ENCODE measurements at regions not wholly inside any gene's neighbourhood (a gene's known extent, or its start where the extent isn't known, plus 50 kb on each side); places are given as distances from the start of the nearest gene placed in this dataset.

DNA sequence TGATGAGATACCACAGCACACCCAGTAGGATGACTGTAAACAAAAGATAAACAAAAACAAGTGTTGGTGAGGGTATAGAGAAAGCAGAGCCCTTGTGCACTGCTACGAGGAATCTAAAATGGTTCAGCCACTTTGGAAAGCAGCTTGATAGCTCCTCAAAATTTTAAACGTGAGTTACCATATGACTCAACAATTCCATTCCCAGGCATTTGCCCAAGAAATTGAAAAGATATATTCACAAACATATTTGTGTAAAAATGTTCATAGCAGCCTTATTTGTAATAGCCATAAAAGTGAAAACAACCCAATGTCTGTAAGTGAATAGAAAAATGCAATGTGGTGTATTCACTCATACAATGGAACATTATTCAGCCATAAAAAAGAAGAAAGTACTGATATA is 141.0 kb upstream of the BTBD3 start:
- DNase-seq: no peak

DNA sequence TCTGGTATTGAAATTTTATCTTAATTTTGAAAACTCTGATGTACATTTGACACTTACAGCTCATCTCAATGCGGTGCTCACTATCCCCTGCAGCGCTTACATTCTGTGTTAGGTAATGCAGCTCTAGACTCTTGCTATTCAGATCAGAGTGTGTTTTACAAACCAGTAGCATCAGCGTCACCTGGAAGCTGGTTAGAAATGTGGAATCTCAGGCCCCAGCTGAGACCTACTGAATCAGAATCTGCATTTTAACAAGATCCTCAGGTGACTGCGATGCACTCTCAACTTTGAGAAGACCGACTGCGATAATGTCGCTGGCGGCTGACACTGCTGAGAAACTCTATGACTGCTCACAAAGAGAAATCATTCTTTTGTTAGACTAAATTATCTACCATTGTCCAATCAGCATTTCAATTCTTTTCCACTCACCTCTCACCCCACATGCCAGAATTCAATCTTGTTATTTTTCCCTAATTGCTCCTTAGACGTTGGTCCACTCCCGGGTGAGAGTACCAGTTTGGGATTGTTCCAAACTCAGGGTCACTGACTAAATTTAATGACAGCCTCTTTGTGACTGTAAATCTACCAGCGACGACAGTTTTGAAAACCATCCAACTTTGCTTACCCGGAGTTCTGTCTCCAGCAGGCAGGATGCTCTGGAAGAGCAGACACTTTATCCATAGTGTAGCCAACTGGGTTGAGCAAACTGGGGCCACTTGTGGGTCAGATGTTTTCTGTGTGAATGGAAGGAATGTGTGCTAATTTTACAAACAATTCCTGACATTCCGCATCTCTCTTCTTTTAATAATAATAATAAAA is 140.1 kb upstream of the BTBD3 start:
- DNase-seq: peak; percentile 94

DNA sequence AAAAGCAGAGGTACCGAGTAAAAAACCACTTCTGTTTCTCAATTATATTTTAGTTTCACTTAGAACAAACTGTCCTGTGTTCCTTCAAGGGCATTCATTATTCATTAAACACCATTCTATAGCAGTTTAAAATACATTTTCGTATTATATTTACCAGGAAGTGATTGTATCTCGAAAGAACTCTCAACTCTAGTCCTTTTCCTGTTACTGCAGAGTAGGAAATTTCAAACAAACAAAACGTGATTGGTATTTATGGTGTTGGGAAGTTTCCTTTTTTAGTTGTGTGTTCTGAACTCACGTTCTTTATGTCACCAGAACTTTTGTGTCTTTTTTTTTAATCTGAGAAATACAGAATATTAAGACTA is 139.5 kb upstream of the BTBD3 start:
- no peak for DNase-seq

DNA sequence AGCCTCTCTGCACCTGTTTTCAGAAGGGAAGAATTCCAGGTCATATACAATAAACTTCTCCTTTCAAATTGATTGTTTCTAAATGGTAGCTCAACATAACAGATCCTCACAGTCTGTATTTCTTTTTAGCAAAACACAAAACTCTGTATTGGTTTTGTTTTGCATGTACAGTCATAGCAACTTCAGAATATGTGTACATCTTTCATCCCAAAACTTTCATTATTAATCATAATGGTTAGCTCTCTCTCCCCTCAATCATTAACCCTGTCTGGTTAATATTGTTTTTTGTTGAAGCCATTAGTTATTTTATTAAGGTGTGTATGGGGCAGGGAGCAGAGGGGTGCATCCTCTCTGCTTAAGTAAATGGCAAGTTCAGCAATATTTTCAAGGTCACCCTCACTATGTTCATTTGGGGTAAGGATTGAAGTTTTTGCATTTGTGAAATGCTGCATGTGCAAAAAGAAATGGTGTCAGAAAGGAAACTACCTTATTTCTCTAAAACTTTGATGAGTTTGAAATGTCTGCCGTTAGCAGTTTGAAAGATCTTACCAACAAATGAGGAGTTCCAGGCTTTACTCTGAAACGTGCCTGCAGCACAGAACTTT is 136.8 kb upstream of the BTBD3 start:
- no peak for DNase-seq

DNA sequence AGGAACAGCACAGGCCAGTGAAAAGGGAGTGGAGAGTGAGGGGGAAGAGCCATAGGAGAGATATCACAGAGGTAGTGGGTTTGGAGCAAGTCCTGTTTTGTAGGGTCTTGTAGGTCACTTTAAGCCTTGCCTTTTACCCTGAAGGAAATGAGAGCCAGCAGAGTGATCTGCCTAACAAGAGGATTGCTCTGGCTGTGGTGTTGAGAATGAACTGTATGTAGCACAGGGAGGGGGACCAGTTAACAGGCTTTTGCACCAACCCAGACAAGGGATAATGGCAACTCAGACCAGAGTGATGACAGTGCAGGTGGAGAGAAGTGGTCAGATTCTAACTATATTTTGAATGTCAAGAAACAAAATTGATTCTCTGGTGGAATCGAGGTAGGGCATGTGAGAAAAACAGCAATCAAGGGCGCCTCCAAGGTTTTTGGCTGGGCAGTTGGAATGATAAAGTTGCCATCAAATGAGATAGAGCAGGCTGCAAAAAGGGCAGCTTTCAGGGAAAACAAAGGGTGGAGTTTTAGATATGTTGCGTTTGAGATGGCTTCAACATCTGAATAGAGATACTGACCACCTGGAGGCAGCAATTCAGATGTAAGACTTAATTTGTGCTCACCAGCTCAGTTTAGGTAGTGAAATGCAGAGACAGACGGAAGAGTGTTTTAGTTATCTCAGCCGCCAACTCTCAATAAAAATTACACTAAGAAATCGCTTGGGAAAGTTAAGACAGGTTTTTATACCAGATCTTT is 134.4 kb upstream of the BTBD3 start:
- DNase-seq: no peak

DNA sequence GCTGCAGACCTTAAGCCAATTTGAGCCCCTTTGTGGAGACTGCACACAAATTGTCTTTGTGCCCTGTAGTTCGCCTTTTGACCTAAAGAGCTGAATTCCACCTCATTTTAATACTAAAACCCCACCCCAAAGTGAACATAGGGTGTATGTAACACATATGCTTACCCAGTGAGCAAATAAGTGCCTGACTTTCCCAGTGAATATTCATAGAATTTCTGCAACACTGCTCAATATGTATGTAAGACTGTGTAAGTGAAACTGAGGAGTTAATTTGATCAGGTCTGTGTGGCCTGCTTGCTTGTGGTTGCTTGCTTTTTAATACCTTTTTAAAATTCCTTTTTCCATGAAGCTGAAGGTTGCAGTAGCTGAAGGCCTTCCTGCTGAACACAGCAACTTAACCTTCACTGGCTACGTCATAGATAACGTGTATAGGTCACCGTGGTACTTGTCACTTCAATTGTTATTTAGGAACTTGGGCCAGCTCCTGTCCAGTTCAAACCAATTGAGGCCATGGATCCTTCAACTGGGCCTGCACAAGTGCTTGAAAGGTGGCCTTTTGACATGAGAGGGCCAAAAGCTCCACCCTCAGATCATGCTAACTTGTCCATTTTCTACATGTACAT is 131.7 kb upstream of the BTBD3 start:
- no peak for DNase-seq

DNA sequence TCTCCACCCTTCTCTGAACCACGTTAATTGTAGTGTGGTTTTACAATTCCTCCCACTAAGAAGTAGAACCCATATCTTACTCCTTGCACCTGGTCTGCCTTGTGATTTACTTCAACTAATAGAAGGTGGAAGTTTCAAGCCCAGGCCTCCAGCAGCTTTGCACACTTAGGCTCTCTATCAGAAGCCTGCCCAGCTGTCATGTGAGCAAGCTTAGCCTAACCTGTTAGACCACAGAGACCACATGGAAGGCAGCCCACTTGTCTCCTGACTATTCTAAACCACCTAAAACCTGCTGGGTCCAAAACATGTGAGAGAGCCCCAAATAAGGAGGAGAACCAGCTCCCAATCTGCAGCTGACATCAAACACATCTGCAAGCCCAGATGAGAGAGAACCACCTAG is 127.6 kb upstream of the BTBD3 start:
- no peak for DNase-seq

DNA sequence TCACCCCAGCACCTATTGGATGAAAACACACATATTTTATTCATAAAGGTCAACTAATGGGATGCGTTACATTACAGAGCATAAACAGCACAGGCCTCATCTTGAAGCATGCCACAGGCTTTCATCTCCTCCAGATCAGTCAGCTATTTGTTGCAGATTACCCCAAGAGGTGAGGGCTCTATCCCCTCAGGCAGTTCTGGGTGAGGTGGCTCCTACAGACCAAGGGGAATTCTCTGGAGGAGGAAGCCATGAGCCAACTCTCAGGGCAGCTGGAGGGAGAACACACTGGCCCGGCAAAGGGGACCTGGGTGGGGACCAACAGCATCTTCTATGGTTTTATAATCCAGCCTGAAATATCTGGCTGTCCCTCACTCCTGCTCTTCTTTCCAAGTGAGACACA is 126.4 kb upstream of the BTBD3 start:
- no peak for DNase-seq

DNA sequence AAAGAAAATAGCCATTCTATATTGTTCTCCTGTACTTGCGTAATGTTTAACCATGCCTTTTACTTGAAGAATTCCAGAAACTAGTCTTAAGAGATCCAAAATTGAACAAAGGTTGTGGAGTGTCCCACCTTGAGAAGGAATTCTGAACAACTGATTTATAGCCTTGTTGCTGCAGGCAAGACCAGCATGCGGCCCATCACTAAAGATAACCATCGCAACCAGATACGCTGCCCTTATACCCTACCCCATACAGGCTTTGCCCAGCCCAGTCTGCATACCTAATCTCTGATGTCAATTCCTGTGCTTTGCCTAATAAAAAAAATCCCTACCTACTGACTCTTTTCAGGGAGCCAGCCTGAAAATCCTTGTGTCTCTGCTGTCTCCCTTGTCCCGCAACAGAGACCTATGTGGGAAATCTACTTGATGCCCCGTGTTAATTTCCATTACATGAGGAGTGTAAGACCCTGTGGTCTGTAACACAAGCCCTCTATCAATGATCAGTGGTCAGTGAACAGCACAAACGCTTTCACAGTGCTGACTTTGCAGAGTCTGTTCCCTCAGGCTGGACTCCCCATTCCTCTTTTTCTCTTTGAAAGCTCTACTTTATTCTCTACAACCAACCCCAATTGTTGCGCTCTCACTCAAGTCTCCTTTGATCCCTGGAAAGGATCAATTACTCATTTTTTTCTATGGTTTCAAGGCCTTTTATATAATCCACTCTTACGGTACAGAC is 125.7 kb upstream of the BTBD3 start:
- no peak for DNase-seq

DNA sequence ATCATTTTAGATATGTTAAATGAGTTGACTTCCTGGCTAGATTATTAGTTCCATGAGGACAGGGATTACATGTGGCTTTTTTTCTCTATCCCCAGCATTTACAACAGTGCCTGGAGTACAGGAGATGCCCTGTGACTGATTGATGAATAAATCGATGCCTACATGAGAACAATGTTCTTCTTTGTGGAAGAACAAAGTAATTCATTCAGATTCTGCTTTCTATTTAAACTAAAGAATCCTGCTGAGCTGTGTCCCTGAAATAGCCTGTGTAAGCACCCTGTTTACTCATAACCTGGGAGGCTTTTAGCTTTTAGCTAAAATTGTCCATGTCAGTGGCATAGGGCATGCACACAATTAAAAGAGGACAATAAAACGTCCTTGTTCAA is 125.1 kb upstream of the BTBD3 start:
- DNase-seq: no peak

DNA sequence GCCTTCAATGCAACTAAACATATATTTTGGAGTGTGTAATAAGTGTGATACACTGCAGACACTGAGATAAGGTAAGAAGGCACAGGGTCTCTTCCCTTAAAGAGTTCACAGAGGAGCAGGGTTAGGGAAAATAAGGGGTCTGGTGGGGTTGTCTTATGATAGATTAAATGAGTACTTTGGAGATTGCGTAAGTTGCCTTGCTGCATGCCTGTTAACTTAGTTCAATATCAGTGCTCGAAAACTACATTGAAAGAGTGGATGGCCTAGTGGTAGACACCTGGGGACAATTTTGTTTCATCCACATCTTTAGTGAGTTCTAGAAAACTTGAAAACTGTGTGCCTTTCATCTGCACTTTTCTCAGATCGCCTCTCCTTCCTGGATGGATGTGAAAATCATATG is 123.2 kb upstream of the BTBD3 start:
- DNase-seq: no peak

DNA sequence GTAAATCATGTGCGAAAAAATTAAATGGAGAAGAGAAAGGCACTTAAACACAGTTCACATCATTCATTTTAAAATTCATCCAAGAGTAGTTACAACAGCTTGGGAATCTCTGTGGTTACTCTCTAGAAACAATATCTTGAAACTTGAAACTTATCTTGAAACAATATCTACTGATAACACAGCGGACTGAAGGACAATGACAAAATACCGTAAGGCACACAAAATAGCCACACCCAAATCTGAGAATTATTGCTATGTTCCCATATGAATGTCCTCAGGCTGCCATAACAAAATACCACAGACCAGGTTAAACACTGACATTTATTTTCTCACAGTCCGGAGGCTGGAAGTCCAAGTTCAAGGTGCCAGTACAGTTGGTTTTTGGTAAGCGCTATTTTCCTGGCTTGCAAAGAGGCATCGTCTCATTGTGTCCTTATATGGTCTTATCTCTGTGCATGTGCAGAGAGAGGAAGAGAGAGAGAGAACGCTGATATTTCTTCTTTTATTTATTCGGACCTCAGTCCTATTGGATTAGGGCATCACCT is 122.5 kb upstream of the BTBD3 start:
- no peak for DNase-seq

DNA sequence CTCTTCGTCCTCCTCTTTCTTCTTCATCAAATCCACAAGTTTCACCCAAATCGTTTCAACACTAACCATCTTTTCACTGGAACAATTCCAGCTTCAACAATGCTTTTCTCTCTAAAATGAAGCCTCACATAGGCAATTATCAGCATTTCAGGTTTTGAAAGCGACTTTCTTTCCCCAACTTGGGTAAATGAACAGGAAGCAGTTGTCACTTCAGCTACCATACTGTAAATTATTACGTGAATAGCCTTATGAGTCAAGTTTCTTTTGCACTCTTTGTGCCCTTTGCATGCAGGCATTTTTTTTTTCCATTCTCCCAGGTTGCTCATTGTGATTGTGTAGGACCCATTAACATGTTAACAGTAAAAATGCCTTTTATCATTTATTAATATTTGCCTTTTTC is 121.7 kb upstream of the BTBD3 start:
- no peak for DNase-seq

DNA sequence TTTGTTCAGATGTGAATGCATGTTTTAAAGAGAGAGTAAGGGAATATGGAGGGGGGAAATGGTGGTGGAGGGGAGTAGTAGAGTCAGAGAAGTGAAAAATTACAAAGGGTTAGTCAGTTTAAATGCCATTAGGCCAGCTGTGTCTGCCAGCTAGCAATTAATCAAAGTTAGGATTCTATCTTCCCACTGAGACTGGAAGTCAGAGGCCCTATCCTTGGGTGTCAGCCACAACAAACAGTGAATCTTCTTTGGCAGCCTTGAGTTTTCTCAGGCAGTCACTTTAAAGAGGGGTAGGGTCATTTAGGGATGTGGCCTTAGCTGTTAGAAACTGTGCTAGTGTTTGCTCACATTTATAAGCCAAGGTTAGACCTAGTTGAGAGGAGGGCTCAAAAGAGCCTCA is 120.5 kb upstream of the BTBD3 start:
- DNase-seq: no peak

DNA sequence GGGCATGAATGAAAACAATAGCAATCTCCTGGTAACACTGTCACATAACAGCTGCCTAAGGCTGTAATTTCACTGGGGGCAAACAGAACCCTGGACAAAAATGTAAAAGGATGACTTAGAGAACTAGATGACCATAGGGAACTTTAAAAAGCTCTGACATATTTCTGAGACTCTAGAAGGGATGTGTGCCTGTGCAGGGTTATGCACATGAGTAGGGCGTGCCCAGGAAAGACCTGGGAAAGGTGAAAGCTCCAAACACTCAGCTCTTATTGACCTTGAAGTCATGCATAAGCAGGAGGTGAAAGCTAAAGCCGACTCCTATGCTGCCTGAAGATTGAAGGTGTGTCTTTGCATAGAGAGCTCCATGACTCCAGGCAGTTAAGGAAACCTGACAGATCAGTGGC is 118.4 kb upstream of the BTBD3 start:
- DNase-seq: no peak

DNA sequence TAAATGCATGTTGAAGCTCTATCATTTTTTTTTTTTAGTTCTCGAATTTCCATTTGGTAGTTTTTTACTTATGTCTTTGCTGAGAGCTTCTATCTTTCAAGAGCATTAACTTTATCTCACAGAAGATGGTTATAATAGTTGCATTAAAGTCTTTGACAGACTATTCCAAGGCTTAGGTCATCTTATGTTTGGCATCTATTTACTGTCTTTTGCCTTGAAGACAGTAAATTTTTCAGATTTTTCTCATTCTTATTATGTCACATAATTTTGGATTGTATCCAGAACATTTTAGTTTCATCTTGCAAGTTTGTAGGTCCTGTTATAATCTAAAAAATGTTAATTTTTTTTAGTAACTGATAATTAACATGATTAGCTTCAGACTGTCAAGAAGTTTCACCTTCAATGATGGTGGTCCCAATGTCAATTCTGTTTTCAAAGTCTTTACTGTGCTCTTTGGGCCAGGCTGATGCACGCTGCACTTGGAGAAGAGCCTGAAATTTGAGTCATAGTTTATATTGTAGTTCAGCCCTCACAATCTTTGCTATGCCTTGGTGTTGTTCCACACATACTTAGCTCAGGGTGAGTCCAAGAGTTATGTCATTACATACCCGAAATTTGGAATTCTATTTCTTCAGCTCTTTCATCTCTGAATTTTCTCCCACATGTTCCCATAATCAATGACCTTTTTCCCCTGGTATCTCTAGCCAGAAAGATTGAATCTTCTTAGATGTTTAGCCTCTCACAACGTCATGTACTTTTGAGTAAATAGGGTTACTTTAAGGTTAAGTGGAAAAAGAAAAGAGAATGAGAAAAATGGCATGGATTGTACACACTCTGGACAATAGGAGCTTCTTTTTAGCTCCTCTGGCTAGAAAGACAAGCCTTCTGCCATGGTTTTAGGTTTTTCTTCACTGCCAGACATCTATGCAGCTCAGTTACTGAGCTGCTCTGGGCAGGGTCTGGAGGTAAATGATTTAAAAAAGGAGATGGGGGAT is 110.3 kb upstream of the BTBD3 start:
- DNase-seq: no peak

DNA sequence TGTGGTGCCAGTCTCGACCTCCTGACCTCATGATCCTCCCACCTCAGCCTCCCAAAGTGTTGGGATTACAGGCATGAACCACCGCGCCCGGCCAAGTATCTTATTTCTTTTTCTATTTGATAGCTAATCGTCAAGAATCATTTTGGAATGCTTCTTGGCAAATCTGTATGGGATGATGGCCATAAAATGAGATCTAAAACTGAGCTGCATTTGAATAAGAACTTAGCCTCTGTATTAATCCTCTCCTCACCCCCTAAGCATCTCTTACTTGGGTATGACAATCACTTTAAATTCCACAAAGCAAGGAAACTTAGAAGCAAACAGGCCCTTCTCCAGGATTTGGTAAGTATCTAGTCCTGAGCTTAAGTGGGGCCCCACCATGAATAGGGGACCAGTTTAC is 108.9 kb upstream of the BTBD3 start:
- DNase-seq: no peak

DNA sequence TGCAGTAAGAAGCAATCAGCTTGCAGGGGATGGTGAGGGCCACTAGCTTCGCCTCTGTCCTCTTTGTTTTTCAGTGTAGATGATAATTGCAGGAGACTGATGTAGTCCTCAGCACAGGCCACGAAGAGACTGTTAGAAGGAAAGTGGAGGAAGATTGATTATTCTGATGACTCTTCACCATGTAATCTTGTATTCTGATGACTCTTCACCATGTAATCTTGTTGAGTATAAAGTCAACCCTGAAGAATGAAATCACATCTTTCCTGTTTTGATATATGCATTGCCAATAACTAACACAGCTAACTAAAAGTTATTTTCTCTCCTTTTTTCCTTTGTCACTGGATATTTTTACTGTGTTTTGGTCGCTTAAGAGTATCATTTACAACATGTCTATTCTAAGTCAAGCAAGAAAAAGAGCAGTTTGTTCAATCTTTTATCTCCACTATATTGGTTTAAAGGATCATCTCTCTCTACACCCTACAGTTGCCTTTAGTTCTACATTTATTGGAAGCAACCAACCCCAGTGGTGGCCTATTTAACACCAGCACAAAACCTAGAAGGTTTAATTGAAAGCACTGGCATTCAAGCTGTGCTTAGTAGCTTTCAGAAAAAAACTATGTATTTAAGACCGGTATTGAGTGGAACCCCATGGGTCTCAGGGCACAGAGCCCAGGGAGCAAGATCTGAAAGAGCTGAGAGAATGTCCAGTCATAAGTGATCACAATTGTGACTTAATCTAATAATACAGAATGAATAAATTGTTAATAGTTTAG is 107.2 kb upstream of the BTBD3 start:
- peak; percentile 71 for DNase-seq

DNA sequence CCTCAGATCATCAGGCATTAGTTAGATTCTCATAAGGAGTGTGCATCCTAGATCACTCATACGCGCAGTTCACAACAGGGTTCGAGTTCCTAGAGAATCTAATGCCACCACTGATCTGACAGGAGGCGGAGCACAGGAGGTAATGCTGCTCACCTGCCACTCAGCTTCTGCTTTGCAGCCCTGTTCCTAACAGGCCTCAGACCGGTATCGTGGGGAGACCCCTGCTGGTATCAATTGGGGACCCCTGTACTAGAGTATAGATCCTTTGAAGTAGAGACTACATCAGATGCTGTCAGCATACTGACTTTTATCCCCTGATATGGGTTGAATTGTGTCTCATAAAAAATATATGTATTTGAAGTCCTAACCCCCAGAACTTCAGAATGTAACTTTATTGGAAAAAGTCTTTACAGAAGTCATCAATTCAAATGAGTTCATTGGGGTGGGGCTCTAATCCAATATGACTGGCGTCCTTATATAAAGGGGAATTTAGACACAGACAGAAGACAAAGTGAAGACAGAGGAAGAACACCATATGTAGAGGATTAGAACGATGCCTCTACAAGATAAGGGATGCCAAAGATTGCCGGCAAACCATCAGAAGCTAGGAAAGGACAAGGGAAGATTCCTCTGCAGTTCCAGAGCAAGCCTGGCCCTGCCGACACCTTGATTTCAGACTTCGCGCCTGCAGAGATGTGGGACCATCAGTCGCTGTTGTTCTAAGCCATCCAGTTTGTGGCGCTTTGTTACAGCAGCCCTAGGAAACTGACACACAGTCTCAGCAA is 104.4 kb upstream of the BTBD3 start:
- DNase-seq: no peak

DNA sequence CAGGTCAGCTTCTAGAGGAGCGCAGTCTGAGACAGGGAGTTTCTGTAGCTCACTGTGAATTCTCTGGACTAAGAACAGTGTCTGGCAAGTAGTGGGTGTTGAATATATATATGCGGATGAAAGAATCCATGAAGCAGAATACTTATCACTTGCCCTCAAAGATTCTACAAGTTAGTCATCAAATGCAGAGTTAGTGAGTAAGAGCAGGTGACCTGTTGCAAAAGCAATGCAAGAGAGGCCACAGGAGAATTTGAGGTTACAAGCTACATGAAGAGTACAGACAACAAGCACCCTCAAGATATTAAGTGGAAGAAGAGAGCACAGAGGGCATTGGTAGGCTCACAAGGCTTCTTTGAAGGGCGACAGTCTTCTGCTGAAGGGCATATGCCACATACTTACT is 103.4 kb upstream of the BTBD3 start:
- no peak for DNase-seq

All from COR-L47 (cell line).